ENCODE measurements at regions not wholly inside any gene's neighbourhood (a gene's known extent, or its start where the extent isn't known, plus 50 kb on each side); places are given as distances from the start of the nearest gene placed in this dataset.

GRCh38 chr6:169960521-169960885, 209.1 kb downstream of the ERMARD start:
- DNase-seq: no peak

GRCh38 chr6:169960003-169960344, 208.6 kb downstream of the ERMARD start:
- no peak for DNase-seq

GRCh38 chr6:169959136-169960002, 207.9 kb downstream of the ERMARD start:
- no peak for DNase-seq

GRCh38 chr6:169958510-169958909, 207.1 kb downstream of the ERMARD start:
- no peak for DNase-seq

GRCh38 chr6:169957351-169957963, 206.0 kb downstream of the ERMARD start:
- DNase-seq: no peak

GRCh38 chr6:169956580-169956979, 205.2 kb downstream of the ERMARD start:
- DNase-seq: no peak

- no peak for DNase-seq
Observed at GRCh38 chr6:169955731-169956437, 204.5 kb downstream of the ERMARD start.

GRCh38 chr6:169954977-169955376, 203.6 kb downstream of the ERMARD start:
- DNase-seq: no peak

GRCh38 chr6:169953686-169954085, 202.3 kb downstream of the ERMARD start:
- no peak for DNase-seq

- DNase-seq: peak; percentile 45
Observed at GRCh38 chr6:169950558-169950957, 199.1 kb downstream of the ERMARD start.

- no peak for DNase-seq
Observed at GRCh38 chr6:169949511-169950097, 198.2 kb downstream of the ERMARD start.

- DNase-seq: no peak
Observed at GRCh38 chr6:169946971-169947370, 195.5 kb downstream of the ERMARD start.

- DNase-seq: no peak
Observed at GRCh38 chr6:169945117-169945516, 193.7 kb downstream of the ERMARD start.

- DNase-seq: no peak
Observed at GRCh38 chr6:169944415-169944814, 193.0 kb downstream of the ERMARD start.

GRCh38 chr6:169944061-169944337, 192.6 kb downstream of the ERMARD start:
- DNase-seq: no peak

GRCh38 chr6:169943241-169944060, 192.0 kb downstream of the ERMARD start:
- no peak for DNase-seq

- DNase-seq: no peak
Observed at GRCh38 chr6:169942173-169942572, 190.8 kb downstream of the ERMARD start.

GRCh38 chr6:169940481-169941271, 189.3 kb downstream of the ERMARD start:
- no peak for DNase-seq

GRCh38 chr6:169939554-169940164, 188.2 kb downstream of the ERMARD start:
- no peak for DNase-seq

- no peak for DNase-seq
Observed at GRCh38 chr6:169938731-169939130, 187.3 kb downstream of the ERMARD start.

GRCh38 chr6:169938262-169938701, 186.9 kb downstream of the ERMARD start:
- no peak for DNase-seq

Data from hematopoietic multipotent progenitor cell treated with erythropoietin and hydrocortisone succinate and interleukin-3 and kit ligand, for 8 days (in vitro differentiated cells).